ENCODE measurements at regions not wholly inside any gene's neighbourhood (a gene's known extent, or its start where the extent isn't known, plus 50 kb on each side); places are given as distances from the start of the nearest gene placed in this dataset.
A peak's percentile ranks its signal among the peaks of the same experiment; 100 is the strongest.

DNA sequence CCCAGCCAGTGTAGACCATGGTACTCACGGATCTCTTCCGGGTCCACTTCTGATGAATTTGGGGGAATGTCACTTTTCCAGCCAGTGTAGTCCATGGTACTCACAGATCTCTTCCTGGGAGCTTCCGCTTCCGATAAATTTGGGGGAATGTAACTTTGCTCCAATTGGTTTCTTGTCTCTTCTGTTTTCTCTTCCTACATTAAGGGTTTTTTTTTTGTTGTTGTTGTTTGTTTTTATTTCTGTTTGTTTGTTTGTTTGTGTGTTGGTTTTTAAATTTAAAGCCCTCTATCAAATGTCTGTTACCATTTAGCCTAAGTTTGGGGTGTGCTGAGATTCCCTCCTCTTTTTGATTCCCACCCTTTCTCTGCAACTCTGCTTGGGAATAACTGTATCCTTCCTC is 475.8 kb upstream of the FZD8 start:
- Histone ChIP-seq H2BK5ac (ENCODE audit: low read depth, low read length, poor library complexity, severe bottlenecking) (no peak overlapping the region), H2AK5ac (ENCODE audit: low read depth, low read length) (no peak overlapping the region), H3K79me1 (ENCODE audit: low read depth in 1 of 2, low read length in 2 of 2) (no peaks in the 10 kb centered on the region), H4K5ac (ENCODE audit: low read depth, low read length) (no peak overlapping the region), H2AK9ac (replicated peaks; ENCODE audit: low read depth, low read length, poor library complexity) (no peak overlapping the region), H3K36me3 (ENCODE audit: control insufficient read depth, insufficient read depth, low read length) (no peaks in the 10 kb centered on the region), H3K4ac (ENCODE audit: low read depth, low read length) (no peak overlapping the region), H2BK15ac (ENCODE audit: low read depth, low read length) (no peak overlapping the region), H4K20me1 (ENCODE audit: insufficient read depth, low read length) (no peaks in the 10 kb centered on the region), H3K56ac (ENCODE audit: extremely low read depth, insufficient read depth, low read length) (peak overlapping the region; percentile 9; the same call in 1 of the 2 replicates), H2BK120ac (ENCODE audit: low read depth, low read length) (no peak overlapping the region), H3K4me1 (ENCODE audit: control insufficient read depth, insufficient read depth, low read length) (peaks cover 6% of the 10 kb centered on the region; the same call in 1 of the 2 replicates), H4K8ac (ENCODE audit: low read depth in 2 of 2, low read length in 2 of 2) (no peak overlapping the region), H2AFZ (replicated peaks; ENCODE audit: low read length, poor library complexity) (no peak overlapping the region), H2BK20ac (ENCODE audit: low read depth, low read length) (no peak overlapping the region), H3K27ac (ENCODE audit: insufficient read depth, low read length) (no peak overlapping the region), H3K9me3 (ENCODE audit: control insufficient read depth, insufficient read depth, low read length) (no peaks in the 10 kb centered on the region), H4K91ac (ENCODE audit: insufficient read depth, low read depth, low read length) (no peak overlapping the region), H3K18ac (ENCODE audit: low read depth, low read length) (no peak overlapping the region), H3K9me1 (ENCODE audit: insufficient read depth, low read length) (no peaks in the 10 kb centered on the region; the same call in 1 of the 2 replicates), H3K9ac (ENCODE audit: low read depth, low read length) (no peak overlapping the region), H3K14ac (replicated peaks; ENCODE audit: low read depth, low read length) (no peak overlapping the region), H3K23ac (ENCODE audit: low read depth, low read length) (no peak overlapping the region), H3K27me3 (ENCODE audit: control insufficient read depth, insufficient read depth, low read length) (no peaks in the 10 kb centered on the region), H3K4me3 (ENCODE audit: insufficient read depth, low read depth, low read length) (no peak overlapping the region), H3K4me2 (ENCODE audit: low read depth, low read length) (no peak overlapping the region)
- intact Hi-C loops (cut with micrococcal nuclease): no loop called here
- ChIA-PET POLR2A (ENCODE audit: unreplicated experiment) (no interaction called here), CTCF (no interaction called here)
- TF ChIP-seq CEBPB (IDR thresholded peaks at IDR 0.05; ENCODE audit: low read depth, low read length) (no peak), MAFK (IDR thresholded peaks at IDR 0.05; ENCODE audit: low read depth, low read length) (no peak), CHD1 (IDR thresholded peaks at IDR 0.05; ENCODE audit: low read depth, low read length) (no peak), BHLHE40 (IDR thresholded peaks at IDR 0.05; ENCODE audit: low read depth, low read length) (no peak), MAZ (IDR thresholded peaks at IDR 0.05; ENCODE audit: borderline replicate concordance, low read depth, low read length) (no peak), FOS (IDR thresholded peaks at IDR 0.05; ENCODE audit: low read depth, low read length) (no peak), SMC3 (IDR thresholded peaks at IDR 0.05; ENCODE audit: low read depth, low read length) (no peak), RFX5 (IDR thresholded peaks at IDR 0.05; ENCODE audit: low read depth, low read length) (no peak), POLR2A (IDR thresholded peaks at IDR 0.05; ENCODE audit: low read depth, low read length) (no peak), RCOR1 (IDR thresholded peaks at IDR 0.05; ENCODE audit: insufficient replicate concordance, low read length) (no peak), NFE2L2 (IDR thresholded peaks at IDR 0.05; ENCODE audit: low read depth, low read length) (no peak), RAD21 (IDR thresholded peaks at IDR 0.05; ENCODE audit: low read length) (no peak), MXI1 (IDR thresholded peaks at IDR 0.05; ENCODE audit: borderline replicate concordance, low read depth, low read length) (no peak)
- TF ChIP-seq, protein P1, sequence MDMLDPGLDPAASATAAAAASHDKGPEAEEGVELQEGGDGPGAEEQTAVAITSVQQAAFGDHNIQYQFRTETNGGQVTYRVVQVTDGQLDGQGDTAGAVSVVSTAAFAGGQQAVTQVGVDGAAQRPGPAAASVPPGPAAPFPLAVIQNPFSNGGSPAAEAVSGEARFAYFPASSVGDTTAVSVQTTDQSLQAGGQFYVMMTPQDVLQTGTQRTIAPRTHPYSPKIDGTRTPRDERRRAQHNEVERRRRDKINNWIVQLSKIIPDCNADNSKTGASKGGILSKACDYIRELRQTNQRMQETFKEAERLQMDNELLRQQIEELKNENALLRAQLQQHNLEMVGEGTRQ (IDR thresholded peaks at IDR 0.05; ENCODE audit: low read depth, low read length): no peak
- TF ChIP-seq, protein P2, sequence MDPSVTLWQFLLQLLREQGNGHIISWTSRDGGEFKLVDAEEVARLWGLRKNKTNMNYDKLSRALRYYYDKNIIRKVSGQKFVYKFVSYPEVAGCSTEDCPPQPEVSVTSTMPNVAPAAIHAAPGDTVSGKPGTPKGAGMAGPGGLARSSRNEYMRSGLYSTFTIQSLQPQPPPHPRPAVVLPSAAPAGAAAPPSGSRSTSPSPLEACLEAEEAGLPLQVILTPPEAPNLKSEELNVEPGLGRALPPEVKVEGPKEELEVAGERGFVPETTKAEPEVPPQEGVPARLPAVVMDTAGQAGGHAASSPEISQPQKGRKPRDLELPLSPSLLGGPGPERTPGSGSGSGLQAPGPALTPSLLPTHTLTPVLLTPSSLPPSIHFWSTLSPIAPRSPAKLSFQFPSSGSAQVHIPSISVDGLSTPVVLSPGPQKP (IDR thresholded peaks at IDR 0.05; ENCODE audit: borderline replicate concordance, low read depth, low read length): no peak
- TF ChIP-seq, protein P3, sequence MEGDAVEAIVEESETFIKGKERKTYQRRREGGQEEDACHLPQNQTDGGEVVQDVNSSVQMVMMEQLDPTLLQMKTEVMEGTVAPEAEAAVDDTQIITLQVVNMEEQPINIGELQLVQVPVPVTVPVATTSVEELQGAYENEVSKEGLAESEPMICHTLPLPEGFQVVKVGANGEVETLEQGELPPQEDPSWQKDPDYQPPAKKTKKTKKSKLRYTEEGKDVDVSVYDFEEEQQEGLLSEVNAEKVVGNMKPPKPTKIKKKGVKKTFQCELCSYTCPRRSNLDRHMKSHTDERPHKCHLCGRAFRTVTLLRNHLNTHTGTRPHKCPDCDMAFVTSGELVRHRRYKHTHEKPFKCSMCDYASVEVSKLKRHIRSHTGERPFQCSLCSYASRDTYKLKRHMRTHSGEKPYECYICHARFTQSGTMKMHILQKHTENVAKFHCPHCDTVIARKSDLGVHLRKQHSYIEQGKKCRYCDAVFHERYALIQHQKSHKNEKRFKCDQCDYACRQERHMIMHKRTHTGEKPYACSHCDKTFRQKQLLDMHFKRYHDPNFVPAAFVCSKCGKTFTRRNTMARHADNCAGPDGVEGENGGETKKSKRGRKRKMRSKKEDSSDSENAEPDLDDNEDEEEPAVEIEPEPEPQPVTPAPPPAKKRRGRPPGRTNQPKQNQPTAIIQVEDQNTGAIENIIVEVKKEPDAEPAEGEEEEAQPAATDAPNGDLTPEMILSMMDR (conservative IDR thresholded peaks at IDR 0.05; ENCODE audit: low read depth, low read length): no peak
- dilution Hi-C loops (cut with HindIII; ENCODE audit: low sequenced_read_pairs, unreplicated experiment): no loop called here
- no CpG with 5 or more reads among the region's 4 CpGs for WGBS, 2 experiments (ENCODE audit: extremely low coverage in 2 of 2, insufficient read length in 1 of 2)
- no TSS peak for BruUV-seq (replicated peaks)
- in situ Hi-C loops (cut with MboI; ENCODE audit: low sequenced_read_pairs): no loop called here
- no peak for ATAC-seq (ENCODE audit: low read depth)
- no peak for DNase-seq

All from IMR-90 (cell line).